Calu3 (cell line): ENCODE measurements at regions not wholly inside any gene's neighbourhood (a gene's known extent, or its start where the extent isn't known, plus 50 kb on each side); places are given as distances from the start of the nearest gene placed in this dataset.
A peak's percentile ranks its signal among the peaks of the same experiment; 100 is the strongest.

Source experiments
- BruUV-seq: library from RNA; stranded (reverse); fragments of 400-500 nt; replicated peaks from 2 replicates; lab custom pipeline; 2021; lab: Mats Ljungman, UMichigan
- CTCF ChIA-PET: fragments of 300-600 bp; sonication (Branson Sonifier 250); formaldehyde crosslinking; loops from one replicate; lab custom pipeline; 2022; ENCODE audit warnings: antibody characterized with exemption; lab: Charles Lee
- DNase-seq: peaks from one replicate; pipeline ENCODE4 v3.0.0; 2022
- H3K27ac Mint-ChIP-seq: one replicate; pipeline ENCODE4 v1.8.0; 2022; ENCODE audit warnings: mixed read lengths; ENCODE audit not compliant: unreplicated experiment
- H3K27me3 Mint-ChIP-seq: one replicate; pipeline ENCODE4 v1.8.0; 2022; ENCODE audit warnings: mixed read lengths; ENCODE audit not compliant: unreplicated experiment
- H3K36me3 Mint-ChIP-seq: one replicate; pipeline ENCODE4 v1.8.0; 2022; ENCODE audit warnings: mild to moderate bottlenecking, moderate library complexity, mixed read lengths; ENCODE audit not compliant: insufficient read depth, unreplicated experiment
- H3K4me1 Mint-ChIP-seq: one replicate; pipeline ENCODE4 v1.8.0; 2022; ENCODE audit warnings: mild to moderate bottlenecking, low read depth, mixed read lengths; ENCODE audit not compliant: unreplicated experiment
- H3K4me3 Mint-ChIP-seq: one replicate; pipeline ENCODE4 v1.8.0; 2022; ENCODE audit warnings: mild to moderate bottlenecking, low read depth, moderate library complexity, mixed read lengths; ENCODE audit not compliant: unreplicated experiment
- H3K9me3 Mint-ChIP-seq: one replicate; pipeline ENCODE4 v1.8.0; 2022; ENCODE audit warnings: low read depth, mixed read lengths; ENCODE audit not compliant: unreplicated experiment
- intact Hi-C: fragments of 100-400 bp; cut with micrococcal nuclease; formaldehyde crosslinking; loops from one replicate; pipeline ENCODE4 v1.10.0; 2022; ENCODE audit not compliant: unreplicated experiment
- TF ChIP-seq, protein P1 (sequence below): fragments of 200-600 bp; IDR thresholded peaks from one replicate; pipeline ENCODE4 v1.8.0; 2022; ENCODE audit warnings: antibody characterized with exemption; ENCODE audit not compliant: unreplicated experiment

DNA sequence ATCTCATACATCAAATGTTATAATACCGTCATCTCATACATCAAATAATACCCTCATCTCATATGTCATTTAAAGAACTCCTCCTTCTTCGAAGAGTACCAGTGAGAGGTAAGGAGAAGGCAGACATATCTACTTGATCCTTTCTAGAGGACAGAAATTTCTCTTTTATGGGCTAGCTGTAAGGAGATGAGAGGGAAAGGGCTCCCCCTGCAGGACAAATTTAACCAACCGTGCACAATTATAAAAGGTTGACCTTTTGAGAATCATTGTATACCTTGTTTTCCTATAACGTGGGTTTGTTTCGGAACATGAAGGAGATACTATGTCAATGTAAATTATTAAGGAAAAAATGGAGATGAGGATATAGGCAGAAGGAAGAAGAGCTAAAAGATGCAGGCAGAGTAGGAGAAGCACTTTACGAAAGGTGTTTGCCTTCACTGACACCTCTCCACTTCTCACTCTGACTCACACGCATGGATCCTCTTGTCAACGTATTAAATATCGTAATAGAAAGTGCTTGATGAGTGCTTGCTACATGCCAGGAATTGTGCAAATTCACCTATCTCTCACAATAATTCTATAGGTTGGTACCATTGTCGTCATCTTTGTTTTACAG, 465.9 kb upstream of the ERCC4 start:
- no peaks in the 10 kb centered on the region for H3K9me3 Mint-ChIP-seq
- DNase-seq: peak; percentile 52
- intact Hi-C loops: loop anchor here (1.0 kb wide), 1 partner anchor 999 kb away; no protein-coding TSS in a partner anchor
- no peak overlapping the region for H3K4me3 Mint-ChIP-seq
- TF ChIP-seq, protein P1, sequence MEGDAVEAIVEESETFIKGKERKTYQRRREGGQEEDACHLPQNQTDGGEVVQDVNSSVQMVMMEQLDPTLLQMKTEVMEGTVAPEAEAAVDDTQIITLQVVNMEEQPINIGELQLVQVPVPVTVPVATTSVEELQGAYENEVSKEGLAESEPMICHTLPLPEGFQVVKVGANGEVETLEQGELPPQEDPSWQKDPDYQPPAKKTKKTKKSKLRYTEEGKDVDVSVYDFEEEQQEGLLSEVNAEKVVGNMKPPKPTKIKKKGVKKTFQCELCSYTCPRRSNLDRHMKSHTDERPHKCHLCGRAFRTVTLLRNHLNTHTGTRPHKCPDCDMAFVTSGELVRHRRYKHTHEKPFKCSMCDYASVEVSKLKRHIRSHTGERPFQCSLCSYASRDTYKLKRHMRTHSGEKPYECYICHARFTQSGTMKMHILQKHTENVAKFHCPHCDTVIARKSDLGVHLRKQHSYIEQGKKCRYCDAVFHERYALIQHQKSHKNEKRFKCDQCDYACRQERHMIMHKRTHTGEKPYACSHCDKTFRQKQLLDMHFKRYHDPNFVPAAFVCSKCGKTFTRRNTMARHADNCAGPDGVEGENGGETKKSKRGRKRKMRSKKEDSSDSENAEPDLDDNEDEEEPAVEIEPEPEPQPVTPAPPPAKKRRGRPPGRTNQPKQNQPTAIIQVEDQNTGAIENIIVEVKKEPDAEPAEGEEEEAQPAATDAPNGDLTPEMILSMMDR: peak; percentile 61
- CTCF ChIA-PET: no interaction called here
- no TSS peak for BruUV-seq
- no peak overlapping the region for H3K27ac Mint-ChIP-seq
- no peaks in the 10 kb centered on the region for H3K27me3 Mint-ChIP-seq
- H3K36me3 Mint-ChIP-seq: no peaks in the 10 kb centered on the region
- no peaks in the 10 kb centered on the region for H3K4me1 Mint-ChIP-seq

DNA sequence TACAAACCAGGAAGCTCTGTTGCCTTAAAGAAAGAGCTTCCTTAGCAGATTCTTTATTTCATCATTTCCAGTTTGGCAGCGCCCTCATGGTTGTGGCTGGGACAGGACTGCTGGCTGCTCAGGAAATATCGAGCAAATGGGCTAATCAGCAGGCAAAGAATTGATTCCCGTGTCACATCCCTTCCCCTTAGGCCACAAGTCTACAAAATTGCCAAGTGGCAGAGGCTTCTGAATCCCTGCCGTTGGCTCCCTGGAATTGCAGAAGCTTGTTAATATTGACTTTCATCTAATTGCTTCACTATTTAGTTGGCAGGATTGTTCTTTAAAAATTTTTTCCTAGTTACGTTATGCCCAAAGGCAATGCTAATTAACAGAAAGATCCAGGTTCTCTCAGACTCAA, 456.3 kb upstream of the ERCC4 start:
- TF ChIP-seq, protein P1: no peak
- Mint-ChIP-seq H3K9me3 (peaks cover 9% of the 10 kb centered on the region), H3K4me1 (no peaks in the 10 kb centered on the region), H3K4me3 (no peak overlapping the region), H3K27me3 (no peaks in the 10 kb centered on the region), H3K36me3 (no peaks in the 10 kb centered on the region), H3K27ac (no peak overlapping the region)
- no peak for DNase-seq
- CTCF ChIA-PET: no interaction called here
- BruUV-seq: no TSS peak
- intact Hi-C loops: no loop called here

DNA sequence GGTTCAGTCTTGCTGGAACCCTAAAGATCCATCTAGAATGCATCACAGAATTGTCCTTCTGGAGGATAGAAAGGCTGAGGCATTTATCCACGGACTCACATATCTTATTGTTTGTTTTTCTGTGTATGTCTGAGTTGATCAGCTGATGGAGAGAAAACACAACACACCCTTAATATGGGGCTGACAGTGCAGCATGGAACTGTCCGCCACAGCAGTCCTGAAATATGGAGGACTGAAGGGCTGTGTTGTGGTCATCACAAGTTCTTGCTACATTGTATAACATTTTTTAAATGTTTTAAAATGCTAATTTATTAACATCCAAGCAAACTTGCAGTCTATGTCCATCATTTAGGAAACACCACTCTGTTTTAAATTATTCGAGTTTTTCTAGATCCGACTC, 448.9 kb upstream of the ERCC4 start:
- no peaks in the 10 kb centered on the region for H3K27me3 Mint-ChIP-seq
- intact Hi-C loops: no loop called here
- no TSS peak for BruUV-seq
- peaks cover 28% of the 10 kb centered on the region for H3K9me3 Mint-ChIP-seq
- TF ChIP-seq, protein P1: no peak
- CTCF ChIA-PET: no interaction called here
- H3K27ac Mint-ChIP-seq: no peak overlapping the region
- H3K4me3 Mint-ChIP-seq: no peak overlapping the region
- H3K4me1 Mint-ChIP-seq: no peaks in the 10 kb centered on the region
- DNase-seq: no peak
- H3K36me3 Mint-ChIP-seq: no peaks in the 10 kb centered on the region

DNA sequence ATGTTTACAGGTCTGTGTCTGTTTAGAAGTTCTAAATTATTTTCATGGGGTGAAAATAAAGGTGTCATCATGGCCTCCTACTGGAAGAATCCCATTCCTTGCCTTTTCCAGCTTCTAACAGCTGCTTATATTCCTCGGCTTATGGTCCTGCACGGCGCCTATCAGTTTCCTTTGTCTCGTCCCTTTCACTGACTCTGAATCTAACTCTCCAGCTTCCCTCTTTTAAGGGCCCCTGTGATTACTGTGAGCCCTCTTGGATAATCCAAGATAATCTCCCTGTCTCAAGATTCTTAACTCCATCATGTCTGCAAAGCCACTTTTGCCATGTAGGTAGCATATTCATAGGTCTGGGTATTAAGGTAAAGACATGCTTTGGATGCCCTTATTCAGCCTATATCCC, 441.0 kb upstream of the ERCC4 start:
- Mint-ChIP-seq H3K36me3 (no peaks in the 10 kb centered on the region), H3K4me1 (no peaks in the 10 kb centered on the region), H3K27ac (no peak overlapping the region), H3K4me3 (no peak overlapping the region), H3K27me3 (no peaks in the 10 kb centered on the region), H3K9me3 (peaks cover 16% of the 10 kb centered on the region)
- BruUV-seq: no TSS peak
- no peak for DNase-seq
- TF ChIP-seq, protein P1: no peak
- intact Hi-C loops: no loop called here
- CTCF ChIA-PET: no interaction called here
